ENCODE measurements at regions not wholly inside any gene's neighbourhood (a gene's known extent, or its start where the extent isn't known, plus 50 kb on each side); places are given as distances from the start of the nearest gene placed in this dataset.

DNA sequence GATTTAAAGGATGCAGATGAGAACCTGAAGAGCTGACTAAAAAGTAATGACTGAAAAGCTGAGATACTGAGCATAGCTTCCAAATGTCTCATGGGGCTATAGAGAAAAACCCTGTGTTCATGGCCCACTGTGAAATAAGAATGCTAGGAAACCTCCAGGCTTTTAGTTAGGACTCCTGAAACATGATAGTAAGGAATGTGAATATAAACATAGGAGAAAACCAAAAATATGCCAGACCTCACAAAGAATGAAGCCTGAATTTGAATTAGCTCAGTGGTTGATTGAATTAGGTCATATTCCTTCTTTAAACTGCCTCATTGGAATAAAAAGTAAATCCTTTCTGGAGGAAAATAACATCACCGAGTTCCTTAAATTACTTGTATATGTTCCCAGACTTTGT is 194.5 kb upstream of the NXPH2 start:
- no peak overlapping the region for H3K4me3 Mint-ChIP-seq
- ChIA-PET CTCF (no interaction called here), POLR2A (no interaction called here)
- peaks cover 3% of the 10 kb centered on the region for H3K9me3 Mint-ChIP-seq
- TF ChIP-seq CTCF (IDR thresholded peaks at IDR 0.05): no peak
- no peaks in the 10 kb centered on the region for H3K27me3 Mint-ChIP-seq
- ATAC-seq (ENCODE audit: low read depth): no peak
- intact Hi-C loops (cut with micrococcal nuclease): no loop called here
- H3K4me1 Mint-ChIP-seq: no peaks in the 10 kb centered on the region
- H3K27ac Mint-ChIP-seq: no peak overlapping the region
- no peak for DNase-seq
- H3K36me3 Mint-ChIP-seq (ENCODE audit: low read depth): no peaks in the 10 kb centered on the region

GRCh38 chr2:138964418-138964817 is 184.2 kb upstream of the NXPH2 start:
- DNase-seq (no peak), ATAC-seq (ENCODE audit: low read depth) (no peak)
- Mint-ChIP-seq H3K4me3 (no peak overlapping the region), H3K27ac (no peak overlapping the region), H3K36me3 (ENCODE audit: low read depth) (no peaks in the 10 kb centered on the region), H3K4me1 (no peaks in the 10 kb centered on the region), H3K27me3 (no peaks in the 10 kb centered on the region), H3K9me3 (no peaks in the 10 kb centered on the region)
- CTCF ChIA-PET: no interaction called here
- POLR2A ChIA-PET: no interaction called here
- TF ChIP-seq CTCF (IDR thresholded peaks at IDR 0.05): no peak
- intact Hi-C loops (cut with micrococcal nuclease): no loop called here

DNA sequence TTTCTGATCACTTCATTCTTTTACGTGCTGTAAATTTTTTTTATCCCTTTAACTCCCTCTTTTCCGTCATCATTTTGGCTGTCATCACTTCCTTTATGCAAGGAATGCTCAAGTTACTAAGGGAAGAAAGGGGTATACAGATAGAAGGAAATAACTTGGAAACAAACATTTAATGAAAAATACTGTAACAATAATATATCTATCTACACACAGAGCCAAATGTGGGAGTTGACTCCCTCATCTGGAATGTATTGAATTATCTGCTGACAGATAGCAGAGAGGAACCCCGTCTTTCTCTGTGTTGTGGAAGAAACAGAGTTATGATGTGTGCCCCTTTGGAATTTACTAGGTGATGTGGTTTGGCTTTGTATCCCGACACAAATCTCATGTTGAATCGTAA is 182.5 kb upstream of the NXPH2 start:
- H3K4me1 Mint-ChIP-seq: no peaks in the 10 kb centered on the region
- intact Hi-C loops (cut with micrococcal nuclease): no loop called here
- DNase-seq: no peak
- no peak overlapping the region for H3K4me3 Mint-ChIP-seq
- no peaks in the 10 kb centered on the region for H3K27me3 Mint-ChIP-seq
- no peak for TF ChIP-seq CTCF (IDR thresholded peaks at IDR 0.05)
- H3K36me3 Mint-ChIP-seq (ENCODE audit: low read depth): no peaks in the 10 kb centered on the region
- ChIA-PET POLR2A (no interaction called here), CTCF (no interaction called here)
- H3K9me3 Mint-ChIP-seq: no peaks in the 10 kb centered on the region
- H3K27ac Mint-ChIP-seq: no peak overlapping the region
- no peak for ATAC-seq (ENCODE audit: low read depth)

- no peak for DNase-seq
- no peak for TF ChIP-seq CTCF (IDR thresholded peaks at IDR 0.05)
- H3K27ac Mint-ChIP-seq: no peak overlapping the region
- H3K4me3 Mint-ChIP-seq: no peak overlapping the region
- H3K4me1 Mint-ChIP-seq: no peaks in the 10 kb centered on the region
- no peaks in the 10 kb centered on the region for H3K27me3 Mint-ChIP-seq
- ChIA-PET POLR2A (no interaction called here), CTCF (no interaction called here)
- no peaks in the 10 kb centered on the region for H3K9me3 Mint-ChIP-seq
- ATAC-seq (ENCODE audit: low read depth): no peak
- intact Hi-C loops (cut with micrococcal nuclease): no loop called here
- no peaks in the 10 kb centered on the region for H3K36me3 Mint-ChIP-seq (ENCODE audit: low read depth)
Observed at GRCh38 chr2:138960191-138960590, 180.0 kb upstream of the NXPH2 start.

- Mint-ChIP-seq H3K36me3 (ENCODE audit: low read depth) (no peaks in the 10 kb centered on the region), H3K4me3 (no peak overlapping the region), H3K27me3 (no peaks in the 10 kb centered on the region), H3K9me3 (no peaks in the 10 kb centered on the region), H3K4me1 (no peaks in the 10 kb centered on the region), H3K27ac (no peak overlapping the region)
- ATAC-seq (ENCODE audit: low read depth): no peak
- TF ChIP-seq CTCF (IDR thresholded peaks at IDR 0.05): no peak
- DNase-seq: no peak
- POLR2A ChIA-PET: no interaction called here
- intact Hi-C loops (cut with micrococcal nuclease): no loop called here
- CTCF ChIA-PET: no interaction called here
Observed at GRCh38 chr2:138959031-138959430, 178.8 kb upstream of the NXPH2 start.

Data from activated B cell treated with CpG ODN at 0.5 μM for 24 hours (primary cell).